ENCODE measurements at regions not wholly inside any gene's neighbourhood (a gene's known extent, or its start where the extent isn't known, plus 50 kb on each side); places are given as distances from the start of the nearest gene placed in this dataset.
A peak's percentile ranks its signal among the peaks of the same experiment; 100 is the strongest.
"Not testable (repeated sequence)": the region's sequence is repeated elsewhere in the genome, so short reads cannot be mapped to it uniquely, and the experiment has no call there.

GRCh38 chr5:34411470-34412346 is 244.4 kb upstream of the RAI14 start:
- H3K4me3 ChIP-seq (ENCODE audit: insufficient read depth, low read length), result no peak overlapping the region
- H4K20me1 ChIP-seq (ENCODE audit: insufficient read depth, low read length), result no peaks in the 10 kb centered on the region
- H3K36me3 ChIP-seq (ENCODE audit: insufficient read depth, low read length), result no peaks in the 10 kb centered on the region
- no peaks in the 10 kb centered on the region for H3K79me2 ChIP-seq (ENCODE audit: insufficient read depth, low read length)
- no peak overlapping the region for H2AFZ ChIP-seq (ENCODE audit: low read length)
- H3K9me3 ChIP-seq (ENCODE audit: low read depth, low read length), result no peaks in the 10 kb centered on the region
- peak overlapping the region; percentile 8 for H3K27ac ChIP-seq (ENCODE audit: low read depth, low read length)
- peak overlapping the region; percentile 53 for H3K4me2 ChIP-seq (ENCODE audit: insufficient read depth, low read length)
- H3K27me3 ChIP-seq (ENCODE audit: insufficient read depth, low read length), result no peaks in the 10 kb centered on the region
- no peak for TF ChIP-seq CTCF (IDR thresholded peaks at IDR 0.05; ENCODE audit: extremely low read depth, low read depth, low read length)
- DNase-seq (ENCODE audit: insufficient read length, low spot score, missing footprints), result no peak
- peaks cover 34% of the 10 kb centered on the region for H3K4me1 ChIP-seq (ENCODE audit: insufficient read depth, low read length)

- no peaks in the 10 kb centered on the region for H3K9me3 ChIP-seq (ENCODE audit: low read depth, low read length)
- no peaks in the 10 kb centered on the region for H3K27me3 ChIP-seq (ENCODE audit: insufficient read depth, low read length)
- H3K4me1 ChIP-seq (ENCODE audit: insufficient read depth, low read length), result peaks cover 34% of the 10 kb centered on the region
- DNase-seq (ENCODE audit: insufficient read length, low spot score, missing footprints), result no peak
- H2AFZ ChIP-seq (ENCODE audit: low read length), result no peak overlapping the region
- TF ChIP-seq CTCF (IDR thresholded peaks at IDR 0.05; ENCODE audit: extremely low read depth, low read depth, low read length), result no peak
- no peak overlapping the region for H3K4me3 ChIP-seq (ENCODE audit: insufficient read depth, low read length)
- no peaks in the 10 kb centered on the region for H3K36me3 ChIP-seq (ENCODE audit: insufficient read depth, low read length)
- no peaks in the 10 kb centered on the region for H3K79me2 ChIP-seq (ENCODE audit: insufficient read depth, low read length)
- H3K4me2 ChIP-seq (ENCODE audit: insufficient read depth, low read length), result peak overlapping the region; percentile 53
- peak overlapping the region; percentile 62 for H3K27ac ChIP-seq (ENCODE audit: low read depth, low read length)
- H4K20me1 ChIP-seq (ENCODE audit: insufficient read depth, low read length), result no peaks in the 10 kb centered on the region
These were observed 243.4 kb upstream of the RAI14 start for GRCh38 chr5:34412736-34413135.

GRCh38 chr5:34415559-34416198 is 240.4 kb upstream of the RAI14 start:
- Histone ChIP-seq H3K4me1 (ENCODE audit: insufficient read depth, low read length) (peaks cover 34% of the 10 kb centered on the region), H4K20me1 (ENCODE audit: insufficient read depth, low read length) (no peaks in the 10 kb centered on the region), H3K4me3 (ENCODE audit: insufficient read depth, low read length) (no peak overlapping the region), H3K36me3 (ENCODE audit: insufficient read depth, low read length) (no peaks in the 10 kb centered on the region), H3K9me3 (ENCODE audit: low read depth, low read length) (no peaks in the 10 kb centered on the region), H3K27me3 (ENCODE audit: insufficient read depth, low read length) (no peaks in the 10 kb centered on the region), H3K4me2 (ENCODE audit: insufficient read depth, low read length) (peak overlapping the region; percentile 50), H2AFZ (ENCODE audit: low read length) (peak overlapping the region; percentile 74), H3K79me2 (ENCODE audit: insufficient read depth, low read length) (no peaks in the 10 kb centered on the region), H3K27ac (ENCODE audit: low read depth, low read length) (peak overlapping the region; percentile 44)
- DNase-seq (ENCODE audit: insufficient read length, low spot score, missing footprints), result peak; percentile 62
- no peak for TF ChIP-seq CTCF (IDR thresholded peaks at IDR 0.05; ENCODE audit: extremely low read depth, low read depth, low read length)

- no peak for TF ChIP-seq CTCF (IDR thresholded peaks at IDR 0.05; ENCODE audit: extremely low read depth, low read depth, low read length)
- Histone ChIP-seq H3K36me3 (ENCODE audit: insufficient read depth, low read length) (no peaks in the 10 kb centered on the region), H3K9me3 (ENCODE audit: low read depth, low read length) (no peaks in the 10 kb centered on the region), H3K27me3 (ENCODE audit: insufficient read depth, low read length) (no peaks in the 10 kb centered on the region), H3K27ac (ENCODE audit: low read depth, low read length) (no peak overlapping the region), H3K4me2 (ENCODE audit: insufficient read depth, low read length) (no peak overlapping the region), H3K4me3 (ENCODE audit: insufficient read depth, low read length) (no peak overlapping the region), H3K79me2 (ENCODE audit: insufficient read depth, low read length) (no peaks in the 10 kb centered on the region), H2AFZ (ENCODE audit: low read length) (peak overlapping the region; percentile 18), H3K4me1 (ENCODE audit: insufficient read depth, low read length) (peaks cover 27% of the 10 kb centered on the region), H4K20me1 (ENCODE audit: insufficient read depth, low read length) (no peaks in the 10 kb centered on the region)
- no peak for DNase-seq (ENCODE audit: insufficient read length, low spot score, missing footprints)
These were observed 239.6 kb upstream of the RAI14 start for GRCh38 chr5:34416501-34417008.

GRCh38 chr5:34420191-34420590 is 235.9 kb upstream of the RAI14 start:
- H3K4me1 ChIP-seq (ENCODE audit: insufficient read depth, low read length); H3K4me3 ChIP-seq (ENCODE audit: insufficient read depth, low read length); H3K4me2 ChIP-seq (ENCODE audit: insufficient read depth, low read length); H3K9me3 ChIP-seq (ENCODE audit: low read depth, low read length); H2AFZ ChIP-seq (ENCODE audit: low read length); H3K27ac ChIP-seq (ENCODE audit: low read depth, low read length); H3K79me2 ChIP-seq (ENCODE audit: insufficient read depth, low read length); H3K27me3 ChIP-seq (ENCODE audit: insufficient read depth, low read length); DNase-seq (ENCODE audit: insufficient read length, low spot score, missing footprints); H3K36me3 ChIP-seq (ENCODE audit: insufficient read depth, low read length); H4K20me1 ChIP-seq (ENCODE audit: insufficient read depth, low read length): not testable (repeated sequence)

Measured in osteoblast (primary cell).